Body of pancreas (tissue), 4 donors: ENCODE measurements at regions not wholly inside any gene's neighbourhood (a gene's known extent, or its start where the extent isn't known, plus 50 kb on each side); places are given as distances from the start of the nearest gene placed in this dataset.

ENCODE experiments used
- ATAC-seq: fragments of 150-250 bp; one replicate; pipeline ENCODE4 v1.9.1; 2016
- DNase-seq, 4 donors: peaks; one replicate each; pipeline ENCODE4 v3.0.0-alpha.2; 2019
- H3K27ac ChIP-seq, 4 donors: fragments of 200-600 bp; sonication (generic); 1 replicate in 3 of 4; 2 replicates in 1 of 4; pipeline versions ENCODE4 v1.5.1 to v1.6.1; 2016 to 2019; ENCODE audit warnings: mild to moderate bottlenecking in 1 of 4, mixed read lengths in 1 of 4, moderate library complexity in 1 of 4
- H3K27me3 ChIP-seq, 2 donors: fragments of 200-600 bp; sonication (generic); one replicate each; pipeline ENCODE4 v1.6.0; 2016; ENCODE audit warnings: mild to moderate bottlenecking in 1 of 2
- H3K36me3 ChIP-seq, 2 donors: fragments of 200-600 bp; sonication (generic); replicated peaks in 1 of 2; 2 replicates each; pipeline ENCODE4 v1.5.1; 2016; ENCODE audit warnings: low read depth in 2 of 2; ENCODE audit not compliant: insufficient read depth in 1 of 2
- H3K4me1 ChIP-seq: fragments of 200-600 bp; sonication (generic); one replicate; pipeline ENCODE4 v1.6.0; 2016
- H3K4me3 ChIP-seq, 2 donors: fragments of 200-600 bp; sonication (generic); 1 replicate in 1 of 2; 2 replicates in 1 of 2; pipeline ENCODE4 v1.5.1; 2016 to 2019
- H3K9me3 ChIP-seq, 3 donors: fragments of 200-600 bp; sonication (generic); 1 replicate in 2 of 3; 2 replicates in 1 of 3; pipeline ENCODE4 v1.5.1; 2016
- POLR2A ChIP-seq, 3 donors: fragments of 450-650 bp; IDR thresholded peaks; one replicate each; pipeline ENCODE4 v1.6.1; 2016; ENCODE audit warnings: antibody characterized with exemption in 3 of 3, mild to moderate bottlenecking in 2 of 3
- WGBS, 2 donors: methylation state at CpG; one replicate each; pipeline ENCODE4 v1.1.5; 2017; 5-methylcytosine and 5-hydroxymethylcytosine counted together
- intact Hi-C: fragments of 100-400 bp; cut with DNase I; formaldehyde crosslinking; loops from one replicate; pipeline ENCODE4 v1.15.1; 2023
- TF ChIP-seq, protein P1 (sequence below), 7 experiments: fragments of 450-650 bp in 4 of 7; fragments of 200-600 bp in 3 of 7; sonication (generic) in 3 of 7; IDR thresholded peaks; one replicate each; pipeline ENCODE4 v1.5.1; 2016 to 2019; ENCODE audit warnings: antibody characterized with exemption in 7 of 7

DNA sequence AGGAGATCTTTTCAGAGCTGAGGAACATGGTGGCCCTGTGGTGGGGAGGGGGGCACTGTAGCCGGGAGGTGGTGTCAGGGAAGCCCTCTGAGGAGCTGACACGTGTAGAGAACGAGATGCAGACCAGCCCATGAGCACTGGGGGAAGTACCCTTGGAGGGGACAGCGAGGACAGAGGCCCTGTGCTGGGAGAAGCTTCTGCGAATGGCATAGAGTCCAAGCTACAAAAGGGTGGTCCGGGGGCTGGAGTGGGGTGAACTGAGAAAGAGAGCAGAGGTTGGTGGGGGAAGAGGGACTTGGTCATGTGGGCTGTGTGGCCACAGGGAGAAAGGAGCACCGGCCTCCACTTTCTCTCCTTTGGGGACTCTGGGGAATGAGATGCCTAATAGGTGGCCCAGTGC lies 270.8 kb downstream of the CBLN1 start:
- no peak overlapping the region for H3K4me3 ChIP-seq
- DNase-seq = no peak
- no peak overlapping the region for H3K27ac ChIP-seq
- WGBS, 2 donors = 62 to 72% methylated on average over 7 of the region's 7 CpGs
- ATAC-seq = no peak
- H3K4me1 ChIP-seq = no peaks in the 10 kb centered on the region
- H3K27me3 ChIP-seq = no peaks in the 10 kb centered on the region
- no peak for TF ChIP-seq POLR2A (IDR thresholded peaks at IDR 0.05)
- TF ChIP-seq, protein P1, sequence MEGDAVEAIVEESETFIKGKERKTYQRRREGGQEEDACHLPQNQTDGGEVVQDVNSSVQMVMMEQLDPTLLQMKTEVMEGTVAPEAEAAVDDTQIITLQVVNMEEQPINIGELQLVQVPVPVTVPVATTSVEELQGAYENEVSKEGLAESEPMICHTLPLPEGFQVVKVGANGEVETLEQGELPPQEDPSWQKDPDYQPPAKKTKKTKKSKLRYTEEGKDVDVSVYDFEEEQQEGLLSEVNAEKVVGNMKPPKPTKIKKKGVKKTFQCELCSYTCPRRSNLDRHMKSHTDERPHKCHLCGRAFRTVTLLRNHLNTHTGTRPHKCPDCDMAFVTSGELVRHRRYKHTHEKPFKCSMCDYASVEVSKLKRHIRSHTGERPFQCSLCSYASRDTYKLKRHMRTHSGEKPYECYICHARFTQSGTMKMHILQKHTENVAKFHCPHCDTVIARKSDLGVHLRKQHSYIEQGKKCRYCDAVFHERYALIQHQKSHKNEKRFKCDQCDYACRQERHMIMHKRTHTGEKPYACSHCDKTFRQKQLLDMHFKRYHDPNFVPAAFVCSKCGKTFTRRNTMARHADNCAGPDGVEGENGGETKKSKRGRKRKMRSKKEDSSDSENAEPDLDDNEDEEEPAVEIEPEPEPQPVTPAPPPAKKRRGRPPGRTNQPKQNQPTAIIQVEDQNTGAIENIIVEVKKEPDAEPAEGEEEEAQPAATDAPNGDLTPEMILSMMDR (IDR thresholded peaks at IDR 0.05) = no peak
- intact Hi-C loops = no loop called here
- no peaks in the 10 kb centered on the region for H3K9me3 ChIP-seq
- no peaks in the 10 kb centered on the region for H3K36me3 ChIP-seq

DNA sequence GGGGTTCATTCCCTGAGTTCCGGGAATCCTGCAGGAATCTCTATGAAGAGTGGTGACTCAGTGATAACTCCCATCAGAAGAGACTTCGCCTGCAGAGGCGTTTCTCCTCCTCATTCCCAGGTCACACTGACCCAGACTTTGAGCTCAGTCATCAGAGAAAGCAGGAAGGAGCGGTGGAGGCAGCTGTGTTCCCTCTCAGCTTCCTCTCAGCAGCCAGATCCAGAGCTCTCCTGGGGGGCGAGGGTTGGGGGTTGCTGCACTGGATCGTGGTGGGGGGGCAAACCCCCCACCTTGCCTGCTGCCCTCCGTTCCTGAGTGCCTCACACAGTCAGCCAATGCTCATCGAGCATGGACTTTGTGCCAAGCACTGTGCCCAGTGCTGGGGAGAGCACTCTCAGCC lies 271.2 kb downstream of the CBLN1 start:
- Histone ChIP-seq H3K9me3 (no peaks in the 10 kb centered on the region), H3K27me3 (no peaks in the 10 kb centered on the region), H3K4me3 (no peak overlapping the region), H3K27ac (no peak overlapping the region), H3K36me3 (no peaks in the 10 kb centered on the region), H3K4me1 (no peaks in the 10 kb centered on the region)
- intact Hi-C loops = no loop called here
- no peak for DNase-seq
- no peak for ATAC-seq
- TF ChIP-seq, protein P1 (IDR thresholded peaks at IDR 0.05) = no peak
- no peak for TF ChIP-seq POLR2A (IDR thresholded peaks at IDR 0.05)
- 38 to 49% methylated on average over 3 to 8 of the region's 8 CpGs for WGBS, 2 donors

DNA sequence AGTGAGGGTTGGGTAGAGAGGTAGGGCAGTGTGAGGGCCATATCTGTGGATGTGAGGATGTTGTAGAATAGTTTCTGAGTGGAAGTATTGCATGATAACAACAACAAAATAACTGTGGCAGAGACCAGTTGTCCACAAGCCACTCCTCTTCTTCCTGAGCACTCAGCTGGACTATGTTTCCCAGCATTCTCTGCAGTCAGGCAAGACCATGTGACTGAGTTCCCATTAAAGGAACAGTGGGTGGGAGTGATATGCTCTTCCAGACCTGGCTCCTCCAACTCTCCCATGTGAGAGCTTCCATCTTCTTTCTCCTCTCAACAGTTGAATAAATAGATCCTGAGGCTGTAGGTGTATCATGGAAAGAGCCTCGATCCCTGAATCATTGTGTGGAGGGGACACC lies 272.4 kb downstream of the CBLN1 start:
- 44 to 69% methylated on average over 1 of the region's 1 CpG for WGBS, 2 donors
- Histone ChIP-seq H3K4me1 (no peaks in the 10 kb centered on the region), H3K27me3 (no peaks in the 10 kb centered on the region), H3K36me3 (no peaks in the 10 kb centered on the region), H3K4me3 (no peak overlapping the region), H3K27ac (no peak overlapping the region), H3K9me3 (no peaks in the 10 kb centered on the region)
- DNase-seq (no peak), ATAC-seq (no peak)
- TF ChIP-seq POLR2A (IDR thresholded peaks at IDR 0.05) = no peak
- TF ChIP-seq, protein P1 (IDR thresholded peaks at IDR 0.05) = no peak
- intact Hi-C loops = no loop called here

DNA sequence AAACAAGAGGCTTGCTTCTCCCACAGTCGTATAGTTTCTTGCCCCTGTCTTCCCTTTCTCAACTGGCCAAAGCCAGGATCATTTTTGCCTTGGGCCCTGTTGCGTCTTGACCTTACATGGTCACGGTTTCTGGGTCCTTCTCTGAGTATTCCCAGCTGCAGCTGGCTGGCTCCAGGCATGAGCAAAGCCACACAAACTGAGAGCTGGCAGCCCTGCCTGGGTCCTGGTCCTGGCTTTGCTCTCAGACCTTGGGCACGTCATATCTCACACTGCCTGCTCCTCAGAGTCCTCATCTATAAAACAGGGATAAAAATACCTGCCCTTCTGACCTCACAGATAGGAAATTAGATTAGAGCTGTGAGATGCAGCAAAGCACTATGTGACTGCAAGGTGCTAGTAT lies 277.6 kb downstream of the CBLN1 start:
- 46 to 50% methylated on average over 4 of the region's 4 CpGs for WGBS, 2 donors
- DNase-seq (no peak), ATAC-seq (no peak)
- no peak overlapping the region for H3K4me3 ChIP-seq
- no peak overlapping the region for H3K27ac ChIP-seq
- intact Hi-C loops = no loop called here
- no peaks in the 10 kb centered on the region for H3K36me3 ChIP-seq
- TF ChIP-seq, protein P1 (IDR thresholded peaks at IDR 0.05) = no peak
- no peak for TF ChIP-seq POLR2A (IDR thresholded peaks at IDR 0.05)
- no peaks in the 10 kb centered on the region for H3K9me3 ChIP-seq
- H3K4me1 ChIP-seq = no peaks in the 10 kb centered on the region
- no peaks in the 10 kb centered on the region for H3K27me3 ChIP-seq

DNA sequence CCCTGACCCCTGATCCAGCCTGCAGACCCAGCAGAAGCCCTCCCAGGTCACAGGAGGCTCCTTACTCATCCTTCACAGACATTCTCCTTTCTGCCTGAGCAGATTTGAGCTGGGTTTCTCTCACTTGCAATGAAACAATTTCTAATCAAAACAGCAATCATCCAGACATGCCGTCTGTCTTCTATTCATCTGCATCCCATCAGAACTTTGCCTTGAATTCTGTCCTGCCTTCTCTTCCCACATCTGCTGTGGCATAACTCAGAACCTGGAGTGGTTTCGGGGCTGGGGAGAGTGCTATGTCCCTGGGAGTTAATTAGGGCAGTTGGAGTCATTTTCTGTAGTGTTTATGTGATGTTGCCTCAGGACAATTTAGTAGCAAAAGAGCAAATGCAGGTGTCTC lies 278.6 kb downstream of the CBLN1 start:
- Histone ChIP-seq H3K27me3 (no peaks in the 10 kb centered on the region), H3K27ac (no peak overlapping the region), H3K4me3 (no peak overlapping the region), H3K4me1 (no peaks in the 10 kb centered on the region), H3K36me3 (no peaks in the 10 kb centered on the region), H3K9me3 (no peaks in the 10 kb centered on the region)
- intact Hi-C loops = no loop called here
- no peak for DNase-seq
- no peak for TF ChIP-seq POLR2A (IDR thresholded peaks at IDR 0.05)
- TF ChIP-seq, protein P1 (IDR thresholded peaks at IDR 0.05) = no peak
- no peak for ATAC-seq
- 54 to 64% methylated on average over 2 of the region's 2 CpGs for WGBS, 2 donors
